GM21786 (cell line): ENCODE measurements at regions not wholly inside any gene's neighbourhood (a gene's known extent, or its start where the extent isn't known, plus 50 kb on each side); places are given as distances from the start of the nearest gene placed in this dataset.

Experiments
- ATAC-seq: cut with Tn5 transposase; IDR thresholded peaks from one replicate; pipeline ENCODE4 v1.9.1; 2021; ENCODE audit not compliant: unreplicated experiment

DNA sequence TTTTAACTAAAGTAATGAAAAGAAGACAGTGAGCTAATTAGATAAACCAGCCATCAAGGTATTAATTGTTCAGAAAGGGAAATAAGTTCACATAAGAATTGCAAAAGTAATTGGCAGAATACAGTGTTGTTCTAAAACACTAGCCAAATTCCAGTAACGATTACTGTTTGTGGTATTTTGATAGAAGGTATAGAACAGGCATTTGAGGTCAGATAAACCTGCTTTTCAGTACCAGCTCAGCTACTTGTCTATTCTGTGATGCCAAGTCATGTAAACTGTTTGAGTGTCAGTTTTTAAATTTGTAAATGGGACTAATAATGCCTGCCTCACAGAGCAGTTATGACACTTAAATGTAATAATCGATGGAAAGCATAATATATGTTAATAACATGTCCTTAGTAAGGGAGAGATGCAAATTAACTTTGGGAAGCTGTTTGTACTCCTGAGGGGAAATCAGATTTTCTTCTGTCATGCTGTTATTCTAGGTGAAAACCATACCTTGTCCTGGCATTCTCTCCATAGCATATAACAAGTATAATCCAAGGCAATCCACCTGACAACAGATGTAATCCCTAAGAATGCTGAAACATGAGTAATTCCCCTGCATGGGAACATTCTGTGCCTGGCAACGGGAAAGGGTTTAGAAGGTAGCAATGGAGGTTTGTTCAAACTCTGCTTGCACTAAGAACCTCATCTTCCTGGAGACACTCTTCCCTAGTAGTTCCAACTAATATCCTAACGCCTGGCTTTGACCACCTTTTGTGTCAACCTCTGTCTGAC lies 509.5 kb upstream of the PAPPA start:
- ATAC-seq = no peak

DNA sequence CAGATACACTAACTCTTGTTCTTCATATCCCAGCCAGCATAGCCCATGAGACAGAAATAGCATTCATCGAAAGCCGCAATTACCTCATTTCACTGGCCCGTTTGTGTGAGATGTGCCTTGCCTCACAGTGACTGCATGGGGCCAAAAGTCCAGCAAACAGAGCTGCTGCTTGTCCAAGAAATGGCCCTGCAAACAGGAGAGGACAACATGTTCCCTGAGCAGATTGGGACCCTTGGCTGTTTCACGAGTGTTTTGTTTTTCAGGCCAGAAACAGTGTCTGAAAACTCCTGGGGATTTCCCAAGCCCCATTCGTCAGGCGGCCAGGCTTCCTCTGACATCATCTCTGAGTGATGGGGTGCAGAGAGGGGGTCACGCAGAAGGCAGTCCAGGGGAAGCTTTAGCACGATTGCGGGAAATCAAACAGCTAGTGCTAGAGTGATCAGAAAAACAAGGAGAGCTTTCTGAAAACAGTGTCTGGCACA lies 503.6 kb upstream of the PAPPA start:
- no peak for ATAC-seq

DNA sequence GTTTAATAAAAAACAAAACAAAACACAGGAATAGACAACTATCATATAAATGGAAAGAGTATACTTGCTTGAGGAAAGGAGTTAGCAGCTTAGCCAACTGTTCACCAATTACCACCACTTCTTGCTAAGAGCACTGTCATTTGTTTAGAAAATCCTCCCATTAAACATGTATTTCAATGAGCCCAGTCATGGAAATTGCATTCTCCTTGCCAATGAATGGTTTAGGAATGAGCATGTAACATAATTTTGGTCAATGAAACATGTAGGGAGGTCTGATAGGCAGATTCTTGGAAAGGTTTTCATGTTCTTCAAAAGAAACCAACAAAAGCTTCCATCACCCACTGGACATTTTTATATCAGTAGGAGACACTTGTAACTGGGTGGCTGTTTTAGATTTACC lies 502.8 kb upstream of the PAPPA start:
- ATAC-seq = no peak

DNA sequence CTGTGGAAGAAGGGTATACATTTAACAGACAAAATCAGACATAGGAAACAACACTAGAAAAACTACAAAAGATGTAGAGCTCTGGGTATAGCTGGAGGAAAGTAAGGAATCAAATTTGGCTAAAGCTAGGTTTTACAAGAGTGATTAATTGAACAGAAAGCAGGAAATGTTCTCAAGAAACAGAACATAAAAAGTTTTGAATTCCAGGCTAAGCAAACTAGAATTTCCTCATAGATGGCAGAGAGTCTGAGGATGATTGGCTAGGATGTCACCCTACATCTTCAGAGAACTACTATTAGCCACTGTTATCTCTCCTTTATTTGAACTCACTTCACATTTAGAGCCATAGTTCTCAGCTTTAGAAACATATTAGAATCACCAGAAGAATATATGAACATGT lies 502.1 kb upstream of the PAPPA start:
- ATAC-seq = no peak

DNA sequence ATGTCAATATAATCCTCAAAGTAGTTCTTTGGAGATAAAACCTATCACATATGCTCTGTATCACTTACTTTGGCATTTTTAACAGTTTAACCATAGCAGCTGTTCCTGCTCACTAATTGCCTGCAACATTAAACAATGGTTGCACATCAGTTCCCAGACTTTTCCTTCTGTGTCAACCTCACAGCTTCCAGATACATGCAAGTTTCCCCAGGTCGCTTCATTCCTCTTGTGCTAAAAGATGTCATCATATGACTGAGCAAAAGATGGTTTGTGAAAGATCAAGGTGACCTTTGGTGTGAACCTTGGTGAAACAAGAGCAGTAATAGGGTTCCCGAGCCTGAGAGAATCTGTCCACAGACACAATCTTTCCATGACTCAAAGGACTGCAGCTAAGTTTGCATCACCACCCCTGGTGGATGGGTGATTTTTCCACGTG lies 500.4 kb upstream of the PAPPA start:
- no peak for ATAC-seq

DNA sequence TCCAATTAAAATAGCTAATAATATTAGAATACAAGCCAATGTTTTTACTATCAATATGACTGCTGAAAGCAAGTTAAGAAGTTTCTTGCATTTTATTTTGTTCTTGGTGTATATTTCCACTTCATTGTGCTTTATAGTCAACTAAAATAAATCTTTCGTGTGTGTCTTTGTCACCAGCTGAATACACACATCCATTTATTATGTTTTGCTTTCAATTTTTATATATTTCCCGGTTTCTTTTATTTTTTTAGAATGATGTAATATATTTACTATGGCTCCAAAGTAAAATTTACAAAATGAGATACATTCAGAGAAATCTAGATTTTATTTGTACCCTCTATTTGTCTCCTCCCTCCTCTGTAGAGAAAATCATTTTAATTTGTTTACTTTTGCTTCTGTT lies 495.9 kb upstream of the PAPPA start:
- no peak for ATAC-seq

DNA sequence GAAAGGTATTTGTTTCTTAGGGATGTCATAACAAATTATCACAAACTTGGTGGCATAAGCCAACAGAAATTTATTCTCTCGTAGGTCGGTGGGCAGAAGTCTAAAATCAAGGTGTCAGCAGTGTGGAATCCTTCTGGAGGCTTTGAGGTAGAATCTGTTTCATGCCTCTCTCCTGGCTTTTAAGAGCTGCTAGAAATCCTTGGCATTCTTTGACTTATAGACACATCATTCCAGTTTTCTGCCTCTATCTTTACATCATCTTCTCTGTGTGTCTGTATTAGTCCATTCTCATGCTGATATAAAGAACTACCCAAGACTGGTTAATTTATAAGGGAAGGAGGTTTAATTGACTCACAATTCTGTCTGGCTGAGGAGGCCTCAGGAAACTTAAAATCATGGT lies 488.1 kb upstream of the PAPPA start:
- no peak for ATAC-seq

DNA sequence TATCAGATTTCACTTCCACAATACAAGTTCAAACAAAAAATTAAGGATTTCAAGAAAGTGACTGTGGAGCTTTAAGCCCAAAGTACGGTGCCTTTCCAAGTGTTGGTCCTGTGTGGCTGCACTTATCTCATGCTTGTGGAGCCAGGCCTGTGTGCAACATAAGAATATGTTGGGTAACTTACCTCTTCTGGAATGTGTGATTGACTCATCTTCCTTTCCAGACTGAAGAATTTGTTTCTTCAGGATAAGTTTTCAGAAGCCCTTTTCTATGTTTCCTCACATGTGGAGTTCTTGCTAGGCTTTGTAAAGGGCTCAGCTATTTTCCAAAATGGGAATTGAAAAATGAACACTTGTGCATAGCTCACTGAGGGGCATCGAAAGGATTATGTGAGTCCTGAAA lies 485.1 kb upstream of the PAPPA start:
- no peak for ATAC-seq

DNA sequence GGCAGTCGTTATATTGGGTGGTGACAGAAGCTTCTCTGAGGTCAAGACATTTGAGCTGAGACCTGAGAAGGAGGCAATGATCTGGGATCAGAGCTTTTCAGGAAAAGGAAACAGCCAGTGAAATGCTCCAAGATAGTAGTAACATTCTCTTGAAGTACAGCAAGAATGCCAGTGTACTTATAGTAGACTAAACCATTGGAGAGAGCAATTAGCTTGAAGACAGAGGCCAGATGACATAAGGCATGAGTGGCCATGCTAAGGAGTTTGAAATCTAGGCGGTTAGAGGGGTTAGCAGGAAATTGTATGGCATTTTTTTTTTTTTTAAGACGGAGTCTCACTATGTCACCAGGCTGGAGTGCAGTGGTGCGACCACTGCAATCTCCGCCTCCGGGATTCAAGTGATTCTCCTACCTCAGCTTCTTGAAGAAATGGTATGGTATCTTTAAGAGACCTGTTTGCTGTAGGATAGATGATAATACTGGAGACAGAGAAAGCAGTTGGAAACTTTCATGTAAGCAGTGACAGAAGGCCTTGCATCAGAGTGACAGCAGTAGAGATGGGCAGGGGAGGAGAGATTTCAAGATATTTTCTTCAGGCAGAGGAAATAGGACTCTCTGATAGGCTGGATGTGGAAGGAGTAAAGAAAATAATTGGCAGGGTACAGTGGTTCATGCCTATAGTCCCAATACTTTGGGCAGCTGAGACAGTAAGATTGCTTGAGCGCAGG lies 482.2 kb upstream of the PAPPA start:
- no peak for ATAC-seq

DNA sequence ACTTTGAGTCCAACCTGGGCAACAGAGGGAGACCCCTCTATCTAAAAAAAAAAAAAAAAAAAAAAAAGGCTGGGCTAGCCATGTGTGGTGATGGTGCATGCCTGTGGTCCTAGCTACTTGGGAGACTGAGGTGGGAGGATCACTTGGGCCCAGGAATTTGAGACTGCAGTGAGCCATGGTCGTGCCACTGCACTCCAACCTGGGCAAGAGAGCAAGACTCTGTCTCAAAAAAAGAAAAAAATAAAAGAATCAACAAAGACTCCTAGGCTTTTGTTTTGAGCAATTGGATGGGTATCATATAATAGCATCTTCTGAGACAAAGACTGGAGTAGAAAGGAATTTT lies 481.7 kb upstream of the PAPPA start:
- ATAC-seq = no peak

DNA sequence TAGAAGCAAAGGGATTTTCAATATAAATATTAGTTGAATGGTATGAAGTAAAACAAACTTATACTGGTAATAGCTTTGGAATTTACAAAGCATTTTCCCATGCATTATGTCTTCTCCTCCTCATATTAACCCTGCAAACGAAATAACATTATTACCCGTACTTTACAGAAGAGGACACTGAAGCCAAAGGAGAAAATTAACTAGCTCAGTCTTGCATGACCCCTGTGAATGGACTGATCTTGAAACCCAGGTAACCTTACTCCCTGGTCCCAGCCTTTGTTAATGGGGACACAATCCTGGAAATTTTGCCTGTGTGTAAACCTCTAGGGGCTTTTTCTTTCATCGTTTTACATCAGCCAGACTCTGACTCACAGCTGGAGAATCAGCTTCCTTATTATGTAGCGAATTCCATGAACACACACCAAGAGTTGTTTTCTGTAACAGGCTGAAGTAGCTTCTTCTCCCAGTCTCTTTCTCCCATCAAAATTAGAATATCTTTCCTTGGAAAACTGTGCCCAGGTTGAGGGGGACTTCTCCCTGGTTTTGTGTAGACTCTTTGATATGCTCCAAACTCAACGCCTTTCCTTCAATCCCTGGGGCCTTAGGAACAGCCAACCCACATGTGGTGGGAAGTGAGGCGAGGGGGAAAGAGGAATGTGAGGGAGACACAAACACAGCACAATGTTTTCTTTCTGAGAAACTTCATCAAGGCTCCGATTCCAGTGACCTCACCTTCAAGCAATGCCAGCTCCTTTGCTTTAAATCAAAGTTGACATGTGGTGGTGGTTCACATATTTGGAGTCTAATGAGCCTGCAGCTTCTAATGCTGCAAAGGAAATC lies 480.9 kb upstream of the PAPPA start:
- no peak for ATAC-seq

DNA sequence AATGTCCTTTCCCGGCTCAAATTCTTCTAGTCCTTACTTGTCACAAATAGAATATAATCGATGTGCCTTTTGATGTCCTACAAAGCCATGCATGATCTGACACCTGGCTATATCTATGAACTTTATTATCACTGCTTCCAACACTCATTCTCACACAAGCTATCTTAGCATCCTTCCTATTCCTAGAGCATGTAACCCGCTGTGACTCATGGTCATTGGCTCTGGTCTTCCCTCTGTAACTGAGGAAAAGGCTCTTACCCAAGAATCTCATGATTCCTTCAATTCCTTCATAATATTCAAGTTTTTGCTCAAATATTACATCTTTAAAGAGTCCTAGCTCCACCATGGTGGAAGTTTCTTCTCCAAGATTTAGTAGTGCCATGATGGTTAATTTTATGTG lies 480.0 kb upstream of the PAPPA start:
- no peak for ATAC-seq

DNA sequence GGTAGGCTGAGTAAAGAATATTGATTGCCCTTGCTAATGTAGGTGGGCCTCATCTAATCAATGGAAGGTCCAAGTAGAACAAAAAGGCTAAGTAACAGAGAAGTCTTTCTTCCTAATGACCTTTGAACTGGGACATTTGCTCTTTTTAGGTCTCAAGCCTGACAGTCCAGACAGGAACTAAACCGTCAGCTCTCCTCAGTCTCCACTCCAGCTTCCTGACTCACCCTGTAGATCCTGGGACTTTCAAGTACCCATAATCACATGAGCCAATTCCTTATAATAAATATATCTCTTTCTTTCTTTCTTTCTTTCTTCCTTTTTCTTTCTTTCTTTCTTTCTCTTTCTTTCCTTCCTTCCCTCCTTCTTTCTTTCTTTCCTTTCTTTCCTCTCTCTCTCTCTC lies 479.5 kb upstream of the PAPPA start:
- no peak for ATAC-seq

DNA sequence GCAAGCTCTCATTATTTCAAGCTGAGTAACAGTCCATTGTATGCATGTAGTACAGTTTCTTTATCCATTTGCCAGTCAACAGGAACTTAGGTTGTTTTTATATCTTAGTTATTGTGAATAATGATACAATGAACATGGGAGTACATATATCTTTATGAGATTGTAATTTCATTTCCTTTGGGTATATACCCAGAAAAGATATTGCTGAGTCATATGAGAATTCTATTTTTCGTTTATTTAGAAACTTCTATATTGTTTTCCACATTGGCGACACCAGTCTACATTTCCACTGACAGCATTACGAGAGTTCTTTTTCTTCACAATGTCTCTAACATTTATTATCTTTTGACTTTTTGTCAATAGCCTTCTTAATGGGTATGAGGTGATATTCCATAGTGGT lies 477.8 kb upstream of the PAPPA start:
- ATAC-seq = no peak

DNA sequence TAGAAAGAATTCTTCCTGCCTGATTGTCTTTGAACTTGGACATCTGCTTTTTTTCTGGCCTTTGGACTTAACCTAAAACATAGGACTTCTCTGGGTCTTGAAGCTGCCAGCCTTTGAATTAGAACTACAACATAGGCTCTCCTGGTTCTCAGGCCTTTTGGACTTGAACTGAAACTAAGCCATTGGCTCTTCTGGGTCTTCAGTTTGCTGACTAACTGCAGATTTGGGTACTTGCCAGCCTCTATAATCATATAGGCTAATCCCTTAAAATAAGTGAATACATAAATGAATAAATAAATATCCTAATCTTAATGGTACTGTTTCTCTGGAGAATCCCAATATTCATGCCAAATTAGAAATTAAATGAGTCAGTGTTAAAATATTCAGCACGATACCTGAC lies 473.4 kb upstream of the PAPPA start:
- ATAC-seq = no peak

DNA sequence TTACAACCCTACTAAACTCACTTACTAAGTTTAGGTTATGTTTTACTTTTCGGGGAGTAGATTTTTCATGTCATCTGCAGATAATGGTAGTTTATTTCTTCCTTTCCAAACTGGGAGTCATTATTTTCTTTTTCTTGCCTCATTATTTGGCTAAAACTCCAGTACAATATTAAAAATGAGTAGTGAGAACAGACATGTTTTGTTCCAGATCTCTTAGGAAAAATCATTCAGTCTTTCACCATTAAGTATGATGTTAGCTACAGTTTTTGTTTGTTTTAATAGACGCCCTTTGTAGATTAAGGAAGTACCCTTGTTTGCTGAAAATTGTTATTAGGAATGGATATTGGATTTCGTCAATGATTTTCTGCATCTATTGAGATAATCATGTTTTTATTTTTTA lies 472.0 kb upstream of the PAPPA start:
- ATAC-seq = no peak

DNA sequence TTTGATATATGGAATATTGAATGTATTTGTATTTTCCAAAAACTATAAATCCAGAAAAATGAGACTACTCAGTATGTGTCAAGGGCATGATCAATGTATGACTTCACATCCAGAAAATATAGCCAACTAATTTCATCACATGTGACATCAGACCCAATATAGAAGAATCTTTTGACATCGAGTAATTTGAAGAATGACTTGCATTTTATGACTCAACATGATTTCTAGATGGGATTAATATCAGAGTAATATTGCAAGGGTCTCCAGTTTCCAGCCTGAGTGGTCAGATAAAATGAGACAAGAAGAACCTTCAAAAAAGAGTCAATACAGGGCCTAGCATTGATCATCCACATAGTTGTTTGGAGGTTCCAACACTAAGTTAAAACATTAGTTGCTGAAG lies 467.5 kb upstream of the PAPPA start:
- ATAC-seq = no peak

DNA sequence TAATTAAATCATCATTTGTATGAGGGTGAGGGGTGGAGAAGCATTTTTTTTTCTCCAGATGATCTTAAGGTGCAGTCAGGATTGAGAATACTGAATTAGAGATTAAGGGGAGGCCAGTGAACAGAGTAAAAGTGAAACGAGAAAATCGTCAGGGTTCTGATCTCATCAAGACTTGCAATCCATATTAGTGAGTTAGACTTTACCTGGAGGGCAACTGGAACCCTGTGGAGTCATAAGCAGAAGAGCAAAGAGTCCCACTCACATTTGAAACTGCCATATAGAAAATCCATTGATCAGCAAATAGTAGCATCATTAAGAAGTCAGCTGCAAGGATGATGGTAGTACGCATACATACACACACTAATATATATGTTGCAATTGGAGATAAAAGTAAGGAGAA lies 466.2 kb upstream of the PAPPA start:
- no peak for ATAC-seq

DNA sequence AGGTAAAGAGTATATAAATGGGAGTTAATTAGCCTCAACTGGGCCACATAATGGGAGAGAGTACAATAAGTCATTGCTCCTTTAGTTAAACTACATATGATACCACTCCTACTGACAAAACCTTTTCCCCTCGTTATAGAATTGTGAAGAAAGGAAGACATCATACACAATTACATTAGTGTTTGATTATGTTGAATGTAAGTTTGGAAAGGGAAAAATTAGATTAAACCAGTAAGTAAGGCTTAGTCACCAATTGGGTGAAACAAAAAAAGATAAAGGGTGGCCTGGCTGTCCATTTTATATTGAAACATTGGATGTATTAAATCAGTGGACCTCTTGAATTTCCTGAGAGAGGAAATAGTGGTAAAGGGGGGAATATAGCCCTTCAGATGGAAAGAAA lies 464.3 kb upstream of the PAPPA start:
- no peak for ATAC-seq

DNA sequence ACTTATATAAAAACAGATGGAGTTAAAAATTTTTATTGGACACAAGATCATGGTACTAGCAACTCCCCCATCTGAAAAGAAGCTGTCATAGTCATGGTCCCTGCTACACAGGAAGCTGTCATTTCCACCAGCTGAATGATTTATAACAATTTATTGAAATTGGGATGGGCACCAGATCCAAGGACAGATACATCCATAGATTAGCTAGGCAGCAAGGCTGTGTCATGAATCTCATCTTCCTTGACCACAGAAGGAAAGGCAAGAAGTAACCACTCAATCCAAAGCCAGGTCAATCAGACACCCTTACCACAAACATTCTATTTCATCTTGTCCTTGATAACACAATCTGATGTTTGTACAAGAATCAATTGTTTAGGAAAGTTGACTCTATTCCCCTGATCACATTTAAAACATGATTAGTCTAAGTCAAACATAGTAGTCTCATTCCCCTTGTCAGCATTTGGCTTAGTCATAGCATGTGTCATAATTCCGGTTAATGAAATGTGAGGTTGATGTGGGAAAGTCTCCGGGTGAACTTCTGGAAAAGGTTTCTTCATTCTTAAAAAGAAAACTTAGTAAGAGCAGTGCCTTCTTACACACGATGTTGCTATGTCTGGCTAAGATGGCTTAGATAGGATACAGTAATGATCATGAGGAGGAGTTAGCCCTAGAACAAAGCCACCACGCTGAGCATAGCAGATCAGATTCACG lies 462.6 kb upstream of the PAPPA start:
- no peak for ATAC-seq

DNA sequence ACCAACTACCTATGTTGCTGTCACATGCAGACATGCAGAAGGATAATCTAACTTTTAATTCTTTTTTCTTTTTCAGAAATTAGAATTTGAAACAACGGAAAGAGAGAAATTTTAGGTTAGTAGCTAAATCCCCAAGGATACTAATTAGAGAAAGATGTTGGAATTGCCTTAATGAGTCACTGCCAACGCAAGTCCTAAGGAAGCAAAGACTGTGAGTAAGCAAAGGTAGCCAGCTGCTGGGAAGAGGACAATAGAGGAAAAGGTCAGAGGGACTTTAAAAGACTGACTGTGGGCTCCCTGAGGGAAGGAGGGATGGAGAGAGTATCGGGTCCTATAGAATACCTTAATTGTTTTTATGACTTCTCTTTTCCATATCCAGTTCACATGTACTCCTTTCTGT lies 461.9 kb upstream of the PAPPA start:
- no peak for ATAC-seq
